PC-3 (cell line): ENCODE measurements at regions not wholly inside any gene's neighbourhood (a gene's known extent, or its start where the extent isn't known, plus 50 kb on each side); places are given as distances from the start of the nearest gene placed in this dataset.

ENCODE experiments used
- ATAC-seq: fragments of 200-7000 bp; cut with Tn5 transposase; 2 replicates; pipeline ENCODE4 v1.9.1; 2020; ENCODE audit warnings: mild to moderate bottlenecking, moderate library complexity
- BruUV-seq: library from RNA; stranded (reverse); fragments of 400-500 nt; replicated peaks from 2 replicates; lab custom pipeline; 2021; lab: Mats Ljungman, UMichigan
- CTCF ChIA-PET: fragments of 300-600 bp; sonication (Branson Sonifier 250); formaldehyde crosslinking; loops from one replicate; lab custom pipeline; 2022; ENCODE audit warnings: antibody characterized with exemption; lab: Charles Lee
- POLR2A ChIA-PET: fragments of 300-600 bp; sonication (Branson Sonifier 250); formaldehyde crosslinking; loops from one replicate; lab custom pipeline; 2022; ENCODE audit warnings: antibody characterized with exemption; ENCODE audit not compliant: unreplicated experiment; lab: Charles Lee
- DNase-seq: peaks from one replicate; pipeline ENCODE4 v3.0.0-alpha.2; 2015
- H2AFZ ChIP-seq: fragments of 300-600 bp; sonication (generic); 2 replicates; pipeline ENCODE4 v1.6.0; 2016; ENCODE audit warnings: antibody characterized with exemption, low read length
- H3F3A ChIP-seq: fragments of 300-600 bp; sonication (generic); one replicate; pipeline ENCODE4 v1.6.0; 2017; ENCODE audit warnings: antibody characterized with exemption, low read length, control low read depth, mild to moderate bottlenecking; ENCODE audit not compliant: unreplicated experiment
- H3K27ac ChIP-seq: fragments of 300-600 bp; sonication (generic); 2 replicates; pipeline ENCODE4 v1.5.1; 2016; ENCODE audit warnings: mild to moderate bottlenecking, low read length
- H3K27me3 ChIP-seq: fragments of 300-600 bp; sonication (generic); 2 replicates; pipeline ENCODE4 v1.6.1; 2016; ENCODE audit warnings: low read length, mixed read lengths
- H3K36me3 ChIP-seq: fragments of 300-600 bp; sonication (generic); 2 replicates; pipeline ENCODE4 v1.6.1; 2016; ENCODE audit warnings: low read depth, mixed run types, low read length, mixed read lengths
- H3K4me1 ChIP-seq: fragments of 300-600 bp; sonication (generic); 2 replicates; pipeline ENCODE4 v1.5.1; 2016; ENCODE audit warnings: low read length; ENCODE audit not compliant: insufficient read depth
- H3K4me2 ChIP-seq: fragments of 300-600 bp; sonication (generic); 2 replicates; pipeline ENCODE4 v1.6.0; 2016; ENCODE audit warnings: low read length
- H3K4me3 ChIP-seq: fragments of 300-600 bp; sonication (generic); 2 replicates; pipeline ENCODE4 v1.5.1; 2016; ENCODE audit warnings: mild to moderate bottlenecking, low read length, mixed read lengths
- H3K79me2 ChIP-seq: fragments of 300-600 bp; sonication (generic); 2 replicates; pipeline ENCODE4 v1.6.1; 2017; ENCODE audit warnings: low read length, mixed read lengths
- H3K9ac ChIP-seq: fragments of 300-600 bp; sonication (generic); 2 replicates; pipeline ENCODE4 v1.6.0; 2016; ENCODE audit warnings: mild to moderate bottlenecking, low read length
- H3K9me2 ChIP-seq: fragments of 300-600 bp; sonication (generic); replicated peaks from 2 replicates; pipeline ENCODE4 v1.6.1; 2016; ENCODE audit warnings: mixed run types, low read length, mixed read lengths
- H3K9me3 ChIP-seq: fragments of 300-600 bp; sonication (generic); 2 replicates; pipeline ENCODE4 v1.6.1; 2016; ENCODE audit warnings: low read length, mixed read lengths
- H4K20me1 ChIP-seq: fragments of 300-600 bp; sonication (generic); 2 replicates; pipeline ENCODE4 v1.6.1; 2016; ENCODE audit warnings: low read length, mixed read lengths
- EZH2 ChIP-seq: fragments of 300-600 bp; sonication (generic); IDR thresholded peaks from one replicate; pipeline ENCODE4 v1.6.1; 2017; ENCODE audit warnings: antibody characterized with exemption, mild to moderate bottlenecking, low read length; ENCODE audit not compliant: unreplicated experiment
- EZH2phosphoT487 ChIP-seq: fragments of 300-600 bp; sonication (generic); IDR thresholded peaks from 2 replicates; pipeline ENCODE4 v1.6.1; 2018; ENCODE audit warnings: mild to moderate bottlenecking, antibody characterized with exemption, low read length, borderline replicate concordance
- intact Hi-C: fragments of 100-400 bp; cut with micrococcal nuclease; formaldehyde crosslinking; loops from 2 replicates; pipeline ENCODE4 v1.9.0; 2023
- TF ChIP-seq, protein P1 (sequence below): fragments of 300-600 bp; sonication (generic); conservative IDR thresholded peaks from 2 replicates; pipeline ENCODE4 v1.5.1; 2017; ENCODE audit warnings: antibody characterized with exemption, low read depth, mild to moderate bottlenecking, low read length

DNA sequence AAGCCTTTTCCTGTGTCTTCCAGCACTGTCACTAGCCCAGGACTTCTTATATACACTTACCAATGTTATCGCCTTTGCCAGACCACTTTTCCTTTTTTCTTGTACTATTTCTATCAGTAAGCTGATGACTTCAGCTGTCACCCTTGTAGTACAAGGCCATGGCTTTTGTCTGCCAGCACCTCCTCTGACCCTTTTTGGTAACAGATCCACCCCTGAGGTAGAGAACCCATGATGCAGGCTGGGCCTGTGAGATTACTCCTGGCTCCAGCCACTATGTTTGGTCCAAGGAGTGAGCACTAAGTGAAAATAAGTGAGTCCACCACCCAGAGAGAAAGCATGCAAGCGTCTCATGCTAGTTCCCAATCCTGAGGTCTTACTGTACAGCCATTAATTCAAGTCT lies 406.7 kb downstream of the MLLT3 start:
- Histone ChIP-seq H3K9ac (no peak overlapping the region), H3K4me1 (no peaks in the 10 kb centered on the region), H3K36me3 (no peaks in the 10 kb centered on the region), H3K27me3 (peaks cover 16% of the 10 kb centered on the region; the same call in 1 of the 2 replicates), H3K9me2 (no peaks in the 10 kb centered on the region), H3K9me3 (no peaks in the 10 kb centered on the region), H3K79me2 (no peaks in the 10 kb centered on the region), H3K4me3 (no peak overlapping the region), H2AFZ (no peak overlapping the region), H3K27ac (no peak overlapping the region), H3K4me2 (no peak overlapping the region), H3F3A (no peaks in the 10 kb centered on the region), H4K20me1 (no peaks in the 10 kb centered on the region)
- ChIA-PET CTCF (interaction anchor here (0.6 kb wide), 1 partner anchor 629 kb away, joined by 4 read pairs; no protein-coding TSS in a partner anchor), POLR2A (no interaction called here)
- ATAC-seq (no peak), DNase-seq (no peak)
- TF ChIP-seq, protein P1, sequence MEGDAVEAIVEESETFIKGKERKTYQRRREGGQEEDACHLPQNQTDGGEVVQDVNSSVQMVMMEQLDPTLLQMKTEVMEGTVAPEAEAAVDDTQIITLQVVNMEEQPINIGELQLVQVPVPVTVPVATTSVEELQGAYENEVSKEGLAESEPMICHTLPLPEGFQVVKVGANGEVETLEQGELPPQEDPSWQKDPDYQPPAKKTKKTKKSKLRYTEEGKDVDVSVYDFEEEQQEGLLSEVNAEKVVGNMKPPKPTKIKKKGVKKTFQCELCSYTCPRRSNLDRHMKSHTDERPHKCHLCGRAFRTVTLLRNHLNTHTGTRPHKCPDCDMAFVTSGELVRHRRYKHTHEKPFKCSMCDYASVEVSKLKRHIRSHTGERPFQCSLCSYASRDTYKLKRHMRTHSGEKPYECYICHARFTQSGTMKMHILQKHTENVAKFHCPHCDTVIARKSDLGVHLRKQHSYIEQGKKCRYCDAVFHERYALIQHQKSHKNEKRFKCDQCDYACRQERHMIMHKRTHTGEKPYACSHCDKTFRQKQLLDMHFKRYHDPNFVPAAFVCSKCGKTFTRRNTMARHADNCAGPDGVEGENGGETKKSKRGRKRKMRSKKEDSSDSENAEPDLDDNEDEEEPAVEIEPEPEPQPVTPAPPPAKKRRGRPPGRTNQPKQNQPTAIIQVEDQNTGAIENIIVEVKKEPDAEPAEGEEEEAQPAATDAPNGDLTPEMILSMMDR: no peak
- no TSS peak for BruUV-seq
- intact Hi-C loops: no loop called here

DNA sequence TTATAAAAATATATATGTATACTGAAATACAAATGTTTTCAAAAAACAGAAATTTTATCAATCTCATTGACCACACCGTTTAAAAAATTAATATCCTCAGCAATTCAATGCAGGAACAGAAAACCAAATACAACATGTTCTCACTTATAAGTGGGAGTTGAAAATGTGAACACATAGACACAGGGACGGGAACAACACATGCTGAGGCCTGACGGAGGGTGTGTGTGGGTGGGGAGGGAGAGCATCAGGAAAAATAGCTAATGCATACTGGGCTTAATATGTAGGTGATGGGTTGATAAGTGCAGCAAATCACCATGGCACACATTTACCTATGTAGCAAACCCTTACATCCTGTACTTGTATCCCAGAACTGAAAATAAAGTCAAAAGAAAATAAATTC lies 409.5 kb downstream of the MLLT3 start:
- Histone ChIP-seq H3K4me2 (no peak overlapping the region), H3K27me3 (peaks cover 28% of the 10 kb centered on the region), H3K9me2 (no peaks in the 10 kb centered on the region), H3K27ac (no peak overlapping the region), H3K79me2 (no peaks in the 10 kb centered on the region), H3K4me1 (no peaks in the 10 kb centered on the region), H3K36me3 (no peaks in the 10 kb centered on the region), H3F3A (no peaks in the 10 kb centered on the region), H3K9ac (no peak overlapping the region), H2AFZ (no peak overlapping the region), H4K20me1 (no peaks in the 10 kb centered on the region), H3K4me3 (no peak overlapping the region), H3K9me3 (no peaks in the 10 kb centered on the region)
- POLR2A ChIA-PET: no interaction called here
- CTCF ChIA-PET: no interaction called here
- no peak for ATAC-seq
- DNase-seq: no peak
- no peak for TF ChIP-seq EZH2
- TF ChIP-seq, protein P1: no peak
- no peak for TF ChIP-seq EZH2phosphoT487
- intact Hi-C loops: no loop called here
- no TSS peak for BruUV-seq

DNA sequence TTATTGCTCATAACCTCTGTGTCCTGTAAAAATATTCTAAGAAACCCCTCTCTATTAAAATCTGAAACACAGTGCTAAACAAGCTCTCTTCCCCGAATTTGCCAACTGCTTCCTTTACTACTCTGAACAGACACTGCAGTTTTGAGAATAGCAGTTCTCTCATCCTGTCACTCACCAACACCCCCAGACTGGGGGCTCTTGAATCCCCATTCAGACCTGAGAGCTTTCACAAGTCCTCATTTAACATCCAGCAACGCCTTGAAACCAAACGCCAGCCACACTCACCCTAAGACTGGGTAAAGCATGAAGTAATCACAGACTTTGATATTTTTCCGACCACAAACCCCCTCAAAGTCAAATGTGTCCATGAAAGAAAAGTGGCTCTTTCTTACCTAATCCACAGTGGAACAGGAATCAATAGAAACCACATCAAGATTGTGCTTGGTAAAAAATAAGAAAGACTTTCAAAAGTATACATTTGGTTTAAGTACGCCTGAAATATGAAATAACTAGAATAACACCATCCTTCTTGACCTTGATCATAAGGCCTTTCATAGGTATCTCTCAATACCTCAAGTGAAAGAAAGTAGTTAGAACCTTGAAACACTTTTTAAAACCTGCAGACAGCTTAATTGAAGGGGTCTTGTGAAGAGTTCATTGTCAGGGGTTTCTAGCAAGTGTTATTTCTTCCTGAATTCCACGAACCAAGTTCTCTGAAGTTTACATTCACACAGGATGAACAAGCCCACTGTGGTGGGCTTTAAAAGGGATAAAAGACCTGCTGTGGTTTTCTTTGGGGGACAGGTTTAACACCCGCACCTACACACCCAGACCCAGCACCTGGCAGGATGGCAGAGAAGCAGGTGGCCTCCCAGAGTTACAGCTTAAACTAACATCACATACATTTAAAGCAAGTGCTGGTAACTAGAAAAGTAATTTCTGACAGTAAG lies 412.6 kb downstream of the MLLT3 start:
- intact Hi-C loops: no loop called here
- no peaks in the 10 kb centered on the region for H3K4me1 ChIP-seq
- no peaks in the 10 kb centered on the region for H3K9me3 ChIP-seq
- H2AFZ ChIP-seq: no peak overlapping the region
- no peaks in the 10 kb centered on the region for H4K20me1 ChIP-seq
- DNase-seq (no peak), ATAC-seq (no peak)
- BruUV-seq: no TSS peak
- no peak overlapping the region for H3K4me3 ChIP-seq
- H3K9ac ChIP-seq: no peak overlapping the region
- no peak overlapping the region for H3K4me2 ChIP-seq
- H3K27ac ChIP-seq: no peak overlapping the region
- ChIA-PET CTCF (no interaction called here), POLR2A (no interaction called here)
- TF ChIP-seq EZH2 (no peak), EZH2phosphoT487 (no peak)
- TF ChIP-seq, protein P1: no peak
- no peaks in the 10 kb centered on the region for H3F3A ChIP-seq
- H3K27me3 ChIP-seq: peaks cover 28% of the 10 kb centered on the region
- no peaks in the 10 kb centered on the region for H3K9me2 ChIP-seq
- no peaks in the 10 kb centered on the region for H3K36me3 ChIP-seq
- no peaks in the 10 kb centered on the region for H3K79me2 ChIP-seq
